WTC11 (cell line): ENCODE measurements at regions not wholly inside any gene's neighbourhood (a gene's known extent, or its start where the extent isn't known, plus 50 kb on each side); places are given as distances from the start of the nearest gene placed in this dataset.
"Not testable (repeated sequence)": the region's sequence is repeated elsewhere in the genome, so short reads cannot be mapped to it uniquely, and the experiment has no call there.

Experiments
- ATF1 ChIP-seq: sonication (generic); formaldehyde crosslinking; IDR thresholded peaks from 2 replicates; pipeline ENCODE4 v1.8.1; 2023; ENCODE audit warnings: mild to moderate bottlenecking, moderate library complexity, missing genetic modification reagents
- CREB1 ChIP-seq: sonication (generic); formaldehyde crosslinking; IDR thresholded peaks from 2 replicates; pipeline ENCODE4 v1.8.0; 2023; ENCODE audit warnings: mild to moderate bottlenecking, missing genetic modification reagents
- SP1 ChIP-seq: sonication (generic); formaldehyde crosslinking; conservative IDR thresholded peaks from 2 replicates; pipeline ENCODE4 v1.8.1; 2022; ENCODE audit warnings: missing genetic modification reagents
- TF ChIP-seq, protein P1 (sequence below): fragments of 200-600 bp; IDR thresholded peaks from 2 replicates; pipeline ENCODE4 v1.8.0; 2022; ENCODE audit warnings: antibody characterized with exemption

GRCh38 chr14:106537597-106537996 is 1011.2 kb downstream of the TMEM121 start:
- TF ChIP-seq, protein P1, sequence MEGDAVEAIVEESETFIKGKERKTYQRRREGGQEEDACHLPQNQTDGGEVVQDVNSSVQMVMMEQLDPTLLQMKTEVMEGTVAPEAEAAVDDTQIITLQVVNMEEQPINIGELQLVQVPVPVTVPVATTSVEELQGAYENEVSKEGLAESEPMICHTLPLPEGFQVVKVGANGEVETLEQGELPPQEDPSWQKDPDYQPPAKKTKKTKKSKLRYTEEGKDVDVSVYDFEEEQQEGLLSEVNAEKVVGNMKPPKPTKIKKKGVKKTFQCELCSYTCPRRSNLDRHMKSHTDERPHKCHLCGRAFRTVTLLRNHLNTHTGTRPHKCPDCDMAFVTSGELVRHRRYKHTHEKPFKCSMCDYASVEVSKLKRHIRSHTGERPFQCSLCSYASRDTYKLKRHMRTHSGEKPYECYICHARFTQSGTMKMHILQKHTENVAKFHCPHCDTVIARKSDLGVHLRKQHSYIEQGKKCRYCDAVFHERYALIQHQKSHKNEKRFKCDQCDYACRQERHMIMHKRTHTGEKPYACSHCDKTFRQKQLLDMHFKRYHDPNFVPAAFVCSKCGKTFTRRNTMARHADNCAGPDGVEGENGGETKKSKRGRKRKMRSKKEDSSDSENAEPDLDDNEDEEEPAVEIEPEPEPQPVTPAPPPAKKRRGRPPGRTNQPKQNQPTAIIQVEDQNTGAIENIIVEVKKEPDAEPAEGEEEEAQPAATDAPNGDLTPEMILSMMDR: not testable (repeated sequence)
- not testable (repeated sequence) for TF ChIP-seq ATF1, SP1, CREB1 (CRISPR knock-in tag)
